ENCODE measurements at regions not wholly inside any gene's neighbourhood (a gene's known extent, or its start where the extent isn't known, plus 50 kb on each side); places are given as distances from the start of the nearest gene placed in this dataset.

DNA sequence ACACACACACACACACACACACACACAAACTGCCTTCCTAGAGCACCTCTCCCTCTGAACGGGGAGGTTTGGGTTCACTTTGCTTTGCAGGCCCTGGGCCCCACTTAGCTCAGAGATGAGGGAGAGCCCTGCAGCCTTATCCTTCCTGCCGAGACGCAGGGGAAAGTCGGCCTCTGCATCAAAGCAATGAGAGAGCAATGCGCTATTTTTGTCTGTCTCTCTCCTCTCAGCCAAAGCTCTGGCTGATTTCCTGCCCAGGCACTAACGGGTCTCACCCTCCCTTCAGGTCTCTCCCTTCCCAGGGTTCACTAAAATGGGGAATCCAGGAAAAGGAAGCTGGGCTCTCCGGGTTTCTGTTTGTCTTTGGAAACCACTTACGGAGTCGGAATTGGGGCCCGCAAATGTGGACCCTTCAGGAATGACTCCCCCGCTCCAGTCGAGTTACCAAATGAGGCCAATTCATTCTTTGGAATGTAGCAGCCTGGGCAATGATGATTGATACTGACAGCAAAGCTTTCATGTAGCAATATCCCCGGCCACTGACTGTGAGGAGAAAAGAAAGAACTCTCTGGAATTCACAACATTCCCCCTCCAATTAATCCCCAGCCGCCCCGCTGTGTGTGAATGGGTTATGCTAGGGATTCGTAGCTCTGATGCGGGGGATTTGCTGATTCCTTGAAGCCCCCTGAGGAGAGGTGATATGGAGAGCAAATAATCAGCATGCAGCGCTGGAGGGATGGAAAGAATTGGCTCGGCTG lies 61.5 kb upstream of the WLS start:
- TF ChIP-seq, protein P1, sequence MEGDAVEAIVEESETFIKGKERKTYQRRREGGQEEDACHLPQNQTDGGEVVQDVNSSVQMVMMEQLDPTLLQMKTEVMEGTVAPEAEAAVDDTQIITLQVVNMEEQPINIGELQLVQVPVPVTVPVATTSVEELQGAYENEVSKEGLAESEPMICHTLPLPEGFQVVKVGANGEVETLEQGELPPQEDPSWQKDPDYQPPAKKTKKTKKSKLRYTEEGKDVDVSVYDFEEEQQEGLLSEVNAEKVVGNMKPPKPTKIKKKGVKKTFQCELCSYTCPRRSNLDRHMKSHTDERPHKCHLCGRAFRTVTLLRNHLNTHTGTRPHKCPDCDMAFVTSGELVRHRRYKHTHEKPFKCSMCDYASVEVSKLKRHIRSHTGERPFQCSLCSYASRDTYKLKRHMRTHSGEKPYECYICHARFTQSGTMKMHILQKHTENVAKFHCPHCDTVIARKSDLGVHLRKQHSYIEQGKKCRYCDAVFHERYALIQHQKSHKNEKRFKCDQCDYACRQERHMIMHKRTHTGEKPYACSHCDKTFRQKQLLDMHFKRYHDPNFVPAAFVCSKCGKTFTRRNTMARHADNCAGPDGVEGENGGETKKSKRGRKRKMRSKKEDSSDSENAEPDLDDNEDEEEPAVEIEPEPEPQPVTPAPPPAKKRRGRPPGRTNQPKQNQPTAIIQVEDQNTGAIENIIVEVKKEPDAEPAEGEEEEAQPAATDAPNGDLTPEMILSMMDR (IDR thresholded peaks at IDR 0.05; ENCODE audit: insufficient read depth, low read depth, low read length) = no peak
- TF ChIP-seq EZH2 (IDR thresholded peaks at IDR 0.05; ENCODE audit: insufficient read depth, low read length) = no peak

All from astrocyte (in vitro differentiated cells and primary cell).